Dedifferentiated amniotic fluid mesenchymal stem cell (primary cell): ENCODE measurements at regions not wholly inside any gene's neighbourhood (a gene's known extent, or its start where the extent isn't known, plus 50 kb on each side); places are given as distances from the start of the nearest gene placed in this dataset.

ENCODE experiments used
- DNase-seq: peaks from one replicate; pipeline ENCODE4 v3.0.0-alpha.2; 2016; ENCODE audit errors: extremely low spot score

DNA sequence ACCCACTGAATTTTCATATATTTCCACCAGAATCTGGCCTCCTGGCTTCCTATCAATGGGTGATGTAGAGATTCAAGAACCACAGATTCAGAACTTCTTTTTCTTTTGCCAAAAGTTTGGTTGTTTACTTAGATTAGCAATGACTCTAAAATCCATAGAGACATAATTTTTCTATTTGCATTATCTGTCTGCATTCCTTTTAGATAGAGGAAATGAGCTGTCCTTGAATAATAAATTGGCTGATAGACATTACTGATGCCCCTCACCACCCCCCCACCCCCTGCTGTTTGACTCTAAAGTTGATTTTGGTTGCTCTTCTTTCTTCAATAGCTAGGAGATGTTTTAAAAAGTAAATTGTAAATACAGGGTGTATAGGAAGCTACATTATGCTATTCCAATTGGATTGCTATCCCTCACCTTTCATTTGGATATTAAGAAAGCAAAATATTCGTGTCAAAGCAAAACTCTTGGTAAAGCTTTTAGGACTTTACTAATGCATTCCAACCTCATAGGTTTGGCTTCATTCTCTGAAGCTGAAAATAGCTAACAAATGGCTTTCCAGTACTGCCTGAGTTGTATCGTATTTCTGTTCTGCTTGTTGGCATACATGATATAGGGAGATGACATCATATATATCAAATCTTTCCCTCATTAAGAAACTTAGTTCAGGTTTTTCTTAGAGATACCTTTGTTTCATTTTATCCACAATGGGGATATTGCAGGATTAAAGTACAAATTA, 606.0 kb downstream of the ARL4A start:
- peak; percentile 16 for DNase-seq

DNA sequence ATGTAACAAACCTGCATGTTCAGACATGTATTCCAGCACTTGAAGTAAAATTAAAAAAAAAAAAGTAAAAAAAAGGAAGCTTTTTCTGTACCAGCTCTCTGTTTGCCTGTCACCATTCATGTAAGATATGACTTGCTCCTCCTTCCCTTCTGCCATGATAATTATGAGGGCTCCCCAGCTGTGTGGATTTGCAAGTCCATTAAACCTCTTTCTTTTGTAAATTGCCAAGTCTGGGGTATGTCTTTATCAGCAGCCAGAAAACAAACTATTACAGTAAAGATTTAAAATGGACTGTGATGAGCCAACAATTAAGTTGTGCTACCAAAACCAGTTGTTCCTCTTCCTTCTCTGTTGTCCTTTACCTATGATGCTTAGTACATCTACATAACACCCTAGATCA, 619.6 kb downstream of the ARL4A start:
- DNase-seq: no peak

DNA sequence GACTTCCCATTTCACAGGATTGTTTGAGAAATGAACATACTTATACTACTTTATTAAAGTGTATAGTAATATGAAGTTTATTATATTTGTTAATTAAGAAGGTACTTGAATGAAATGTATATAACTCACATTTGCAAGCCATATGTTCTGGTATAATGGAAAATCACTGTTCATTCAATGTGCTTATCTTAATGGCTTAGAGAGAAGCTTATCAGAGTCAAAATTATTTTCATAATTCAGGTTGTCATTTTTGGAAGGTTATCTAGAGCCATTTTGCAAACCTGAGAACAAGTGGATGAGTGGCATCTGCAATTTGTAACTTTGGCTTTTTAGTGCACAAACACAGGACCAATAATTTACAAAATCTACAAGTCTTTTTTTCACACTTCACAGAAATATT, 621.0 kb downstream of the ARL4A start:
- no peak for DNase-seq

DNA sequence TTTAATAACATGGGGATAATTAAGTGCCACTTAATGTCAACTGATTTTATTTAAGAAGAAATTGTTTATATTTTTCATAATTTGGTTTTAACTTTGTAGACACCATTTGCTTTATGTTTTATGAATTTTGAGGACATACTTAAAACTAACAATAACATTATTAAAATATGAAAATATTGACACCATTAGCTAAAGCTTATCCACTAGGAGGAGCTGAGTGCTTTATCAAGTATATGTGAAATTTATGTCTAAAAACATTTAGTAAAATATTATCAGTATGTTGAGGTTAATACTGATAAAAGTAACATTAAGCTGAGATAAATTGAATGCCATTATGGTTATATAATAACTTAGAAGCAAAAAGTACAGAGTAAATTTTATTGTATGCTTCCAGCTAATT, 622.1 kb downstream of the ARL4A start:
- no peak for DNase-seq

DNA sequence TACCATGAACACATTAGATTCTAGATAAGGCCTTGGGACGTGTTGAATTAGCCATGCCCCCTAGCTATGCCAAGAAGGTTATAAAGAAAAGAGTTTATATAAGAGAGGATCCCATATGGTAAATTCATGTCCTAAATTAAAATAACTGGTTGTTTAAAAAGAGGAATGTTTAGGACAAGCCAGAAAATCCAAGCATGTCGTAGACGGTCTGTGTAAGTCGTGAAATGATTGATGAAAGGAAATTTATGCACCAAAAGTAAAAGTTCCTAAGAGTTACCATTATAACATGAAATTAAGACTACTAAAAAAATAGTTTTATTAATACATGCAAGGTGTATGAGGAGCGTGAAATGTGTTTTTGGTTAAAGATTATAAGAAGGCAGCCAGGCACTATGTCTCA, 624.9 kb downstream of the ARL4A start:
- DNase-seq: no peak

DNA sequence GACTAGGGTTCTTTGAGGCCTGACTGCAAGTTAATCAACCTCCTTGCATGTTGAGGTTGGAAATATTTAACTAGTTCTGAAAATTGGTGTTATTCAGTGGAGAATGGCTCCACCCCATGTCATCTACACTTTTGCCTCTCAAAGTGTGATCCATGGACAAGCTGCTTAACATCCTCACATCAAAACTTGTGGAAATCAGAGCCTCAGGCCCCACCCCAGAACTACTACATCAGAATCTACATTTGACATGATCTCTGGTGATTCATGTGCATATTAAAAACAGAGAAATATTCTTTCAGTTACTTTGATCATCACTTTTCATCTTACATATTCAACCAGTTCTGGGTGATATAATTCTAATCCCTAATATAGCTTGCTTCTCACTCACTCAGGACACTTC, 632.9 kb downstream of the ARL4A start:
- no peak for DNase-seq

DNA sequence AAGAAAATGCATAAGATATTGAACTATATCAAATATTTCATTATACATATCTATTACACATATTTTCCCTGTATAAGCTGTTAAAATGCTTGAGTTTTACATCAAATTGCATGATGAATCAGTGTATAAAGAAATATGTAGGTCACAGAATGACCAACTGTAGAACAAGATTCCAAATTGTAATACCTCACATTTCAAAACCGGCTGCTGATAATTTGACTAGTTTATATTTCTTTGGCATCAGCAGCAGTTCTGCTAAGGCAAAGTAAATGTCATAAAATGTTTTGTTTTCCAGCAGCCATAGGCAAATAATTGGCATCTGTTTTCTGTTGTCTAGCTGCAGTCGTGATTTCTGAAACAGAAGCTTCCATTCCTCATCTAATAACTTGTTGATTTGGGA, 633.9 kb downstream of the ARL4A start:
- peak; percentile 75 for DNase-seq

DNA sequence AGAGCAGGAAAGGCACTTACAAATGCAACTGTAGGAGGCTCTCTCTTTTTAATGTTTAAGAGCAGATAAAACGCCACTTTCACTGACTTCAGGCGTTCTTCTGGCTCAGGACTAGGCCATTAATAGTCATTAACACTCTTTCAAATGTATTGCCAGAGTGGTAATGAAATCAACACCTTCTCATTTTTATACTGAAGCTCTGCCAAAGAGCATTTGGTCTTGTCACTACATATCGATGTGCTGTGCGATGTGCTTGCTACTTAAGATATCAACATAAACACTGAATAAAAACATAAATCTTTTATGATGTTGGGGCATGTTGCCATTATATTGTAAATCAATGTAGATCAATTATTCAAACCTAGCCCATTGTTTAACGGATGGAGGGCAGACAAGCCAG, 634.7 kb downstream of the ARL4A start:
- DNase-seq: no peak

DNA sequence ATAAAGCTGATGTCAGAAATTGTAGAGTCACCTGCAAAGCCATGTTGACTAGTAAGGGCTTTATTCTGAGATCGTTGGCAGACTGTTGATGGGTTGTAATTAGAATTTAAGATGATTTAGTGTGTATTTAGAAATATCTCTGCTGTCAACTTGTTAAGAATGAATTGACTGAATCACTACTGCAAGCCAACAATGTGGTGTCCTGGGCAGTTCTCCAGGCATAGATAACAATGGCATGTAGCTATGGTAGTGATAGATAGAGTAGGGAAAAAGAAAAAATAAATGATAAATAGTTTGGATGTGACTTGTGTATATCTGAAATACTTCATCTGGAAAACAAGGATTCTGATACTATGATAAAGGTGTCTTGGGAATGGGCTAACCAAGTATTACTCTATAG, 640.2 kb downstream of the ARL4A start:
- DNase-seq: no peak

DNA sequence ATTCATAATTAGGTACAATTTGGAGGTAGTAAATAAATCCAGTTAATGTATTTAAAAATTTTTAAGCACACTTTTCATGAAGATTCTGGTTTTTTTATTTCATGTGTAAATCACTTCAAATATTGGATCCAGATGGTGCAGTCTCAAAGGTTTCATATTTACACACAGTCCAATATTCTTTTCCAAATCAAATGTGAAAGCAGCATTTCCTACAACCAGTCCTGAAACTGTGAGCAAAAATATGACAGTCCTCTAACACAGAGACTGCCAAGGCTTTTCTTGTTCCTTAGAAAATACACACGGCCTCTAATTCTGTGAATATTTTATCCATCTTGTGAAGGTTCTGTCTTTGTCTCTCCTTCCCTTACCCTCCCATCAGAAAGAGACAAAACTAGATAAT, 645.9 kb downstream of the ARL4A start:
- peak; percentile 36 for DNase-seq

DNA sequence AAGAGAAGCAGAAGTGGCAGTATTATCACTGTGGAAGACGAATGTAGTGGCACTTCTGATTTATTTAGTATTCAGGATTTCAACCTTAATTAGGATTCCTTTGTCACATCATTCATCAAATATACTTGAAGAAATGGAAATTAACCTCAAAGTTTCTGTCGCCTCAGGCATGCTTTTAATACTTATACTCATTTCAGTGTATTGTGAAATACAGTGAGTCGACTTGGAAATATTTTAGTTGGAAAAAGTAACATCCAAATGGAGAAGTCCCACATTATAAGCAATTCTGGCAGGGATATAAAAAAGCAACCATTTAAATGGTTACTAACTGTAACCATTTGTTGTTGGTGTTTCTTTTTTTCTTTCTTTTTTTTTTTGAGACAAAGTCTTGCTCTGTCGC, 648.8 kb downstream of the ARL4A start:
- DNase-seq: peak; percentile 82

DNA sequence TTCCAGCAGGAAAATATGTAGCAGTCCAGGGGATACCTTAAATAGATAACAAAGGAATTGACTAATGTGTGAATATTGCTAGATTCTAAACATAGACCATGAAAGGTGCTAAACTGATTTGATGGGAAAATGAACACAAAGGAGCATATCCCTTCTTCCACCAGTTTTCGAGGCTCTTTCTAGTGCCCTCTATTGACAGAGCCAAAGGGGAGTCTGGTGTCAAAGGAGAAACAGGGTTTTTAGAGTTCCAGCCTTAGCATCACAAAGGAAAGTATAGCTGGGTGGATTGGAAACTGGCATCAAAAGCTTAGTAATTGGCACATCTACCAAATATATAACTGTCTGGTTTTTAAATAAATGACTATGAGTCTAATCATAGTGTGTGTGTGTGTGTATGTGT, 636.8 kb downstream of the ETV1 start:
- no peak for DNase-seq

DNA sequence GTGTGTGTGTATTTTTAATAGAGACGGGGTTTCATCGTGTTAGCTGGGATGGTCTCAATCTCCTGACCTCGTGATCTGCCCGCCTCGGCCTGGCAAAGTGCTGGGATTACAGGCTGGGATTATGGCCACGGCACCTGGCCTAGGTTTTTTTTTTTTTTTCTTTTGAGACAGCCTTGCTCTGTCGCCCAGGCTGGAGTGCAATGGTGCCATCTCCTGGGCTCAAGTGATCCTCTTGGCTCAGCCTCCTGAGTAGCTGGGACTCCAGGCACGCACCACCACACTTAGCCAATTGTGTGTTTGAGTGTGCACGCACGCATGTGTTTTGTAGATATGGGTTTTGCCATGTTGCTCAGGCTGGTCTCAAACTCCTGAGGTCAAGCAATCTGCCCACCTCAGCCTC, 629.8 kb downstream of the ETV1 start:
- DNase-seq: no peak

DNA sequence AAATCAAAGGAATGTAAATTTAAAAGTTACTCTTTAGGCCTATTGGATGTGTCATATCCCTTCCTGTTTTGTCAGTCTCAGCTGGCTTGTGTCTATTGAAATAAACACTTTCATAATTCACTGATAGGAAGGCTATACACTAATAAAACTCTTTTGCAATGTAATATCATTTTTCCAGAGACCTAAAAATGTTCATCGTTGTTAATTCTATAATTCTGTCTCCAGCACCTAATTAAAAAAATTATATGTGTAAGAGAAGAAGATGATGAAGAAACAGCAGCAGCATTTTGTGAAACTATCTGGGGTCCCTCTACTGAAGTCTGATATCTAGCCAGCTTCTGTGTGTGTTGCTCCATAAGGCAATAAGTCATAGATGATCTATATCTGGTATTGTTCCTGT, 602.7 kb downstream of the ETV1 start:
- no peak for DNase-seq

DNA sequence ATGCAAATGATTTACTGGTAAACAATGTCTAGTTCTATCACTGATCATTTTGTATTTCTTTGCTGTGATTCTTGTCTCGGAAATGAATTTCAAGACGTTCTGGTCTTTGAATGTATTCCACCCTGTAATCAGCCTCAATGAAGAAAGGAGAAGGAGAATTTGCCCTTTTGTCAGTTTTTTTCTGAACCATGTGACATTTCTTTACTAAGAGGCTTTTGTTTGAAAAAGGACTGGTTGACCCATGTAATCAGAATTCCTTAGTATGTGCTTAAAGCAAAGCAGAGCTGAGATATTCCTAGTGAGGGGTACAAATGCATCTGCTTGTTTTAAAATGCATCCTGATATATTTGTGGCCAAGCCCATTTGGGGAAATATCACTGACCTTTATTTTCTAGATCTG, 581.6 kb downstream of the ETV1 start:
- no peak for DNase-seq

DNA sequence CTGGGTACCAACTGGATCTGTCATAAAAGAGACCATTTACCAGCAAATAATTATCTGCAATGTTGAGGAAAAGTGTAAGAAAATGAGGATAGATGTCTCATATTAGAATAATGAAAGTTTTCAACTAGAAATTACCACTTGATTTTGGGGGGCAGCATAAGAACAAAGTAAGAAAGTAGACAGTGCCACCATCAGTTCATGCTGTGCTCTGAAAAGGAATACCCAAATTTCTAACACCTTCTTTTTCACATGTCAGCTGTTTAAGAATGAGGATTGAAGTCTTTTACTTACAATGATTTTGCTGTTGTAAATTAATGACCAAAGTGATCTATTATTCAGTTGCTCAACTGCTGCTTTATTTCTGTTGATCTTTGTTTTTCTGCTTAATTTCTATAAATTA, 578.3 kb downstream of the ETV1 start:
- DNase-seq: no peak

DNA sequence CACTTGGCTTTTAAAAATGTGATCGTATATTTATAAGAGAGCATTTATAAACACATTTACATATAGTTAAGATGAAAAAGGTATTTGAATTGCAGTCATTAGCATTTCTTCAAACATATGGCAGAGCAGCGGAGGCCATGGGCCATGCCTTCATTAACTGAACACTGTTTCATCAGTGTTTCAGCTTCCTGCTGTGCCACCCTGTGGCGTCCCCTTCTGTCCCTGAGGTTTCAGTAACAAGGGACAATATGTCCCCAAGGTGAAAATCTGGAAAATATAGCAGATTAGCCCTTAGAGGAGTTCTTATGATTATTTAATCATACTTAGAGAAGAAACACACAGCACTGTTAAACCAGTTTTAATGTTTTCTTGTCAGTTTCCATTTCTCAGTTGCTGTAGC, 577.8 kb downstream of the ETV1 start:
- no peak for DNase-seq

DNA sequence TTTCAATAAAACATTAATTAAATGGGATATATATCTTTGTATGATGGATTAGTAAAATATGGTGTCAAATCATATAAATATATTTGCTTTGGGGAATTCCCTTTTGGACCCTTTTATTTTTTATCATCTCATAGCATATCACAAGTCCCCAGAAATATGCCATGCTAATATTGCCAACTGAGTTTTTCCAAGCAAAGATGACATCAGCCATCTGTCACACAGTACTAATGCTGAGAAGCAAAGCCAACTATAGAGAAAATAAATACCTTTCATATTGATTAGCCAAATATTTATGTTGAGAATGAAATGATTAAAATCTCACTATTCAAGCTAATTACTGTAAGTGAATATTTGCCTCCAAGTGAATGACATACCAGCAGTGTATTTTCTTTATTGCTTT, 575.3 kb downstream of the ETV1 start:
- no peak for DNase-seq

DNA sequence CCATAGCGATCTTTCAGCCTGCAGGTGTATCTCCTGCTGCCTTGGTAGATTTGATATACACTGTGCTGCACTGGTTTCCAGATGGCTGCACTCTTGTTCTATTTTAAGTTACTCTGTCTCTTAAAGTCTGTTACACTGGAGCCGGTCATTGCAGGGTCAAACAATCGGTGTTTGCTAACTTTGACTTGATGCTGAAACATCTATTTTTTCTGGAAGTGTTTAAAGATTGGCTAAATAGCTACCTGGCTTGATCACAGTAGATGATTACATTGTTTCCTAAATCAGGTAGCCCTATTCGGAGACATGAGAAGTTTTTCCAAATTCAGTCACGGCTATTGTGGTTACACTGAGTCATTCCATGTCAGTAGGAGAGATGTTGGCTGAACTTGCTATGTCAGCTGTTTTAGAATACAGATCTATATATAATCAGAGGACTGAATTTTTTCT, 574.8 kb downstream of the ETV1 start:
- no peak for DNase-seq

DNA sequence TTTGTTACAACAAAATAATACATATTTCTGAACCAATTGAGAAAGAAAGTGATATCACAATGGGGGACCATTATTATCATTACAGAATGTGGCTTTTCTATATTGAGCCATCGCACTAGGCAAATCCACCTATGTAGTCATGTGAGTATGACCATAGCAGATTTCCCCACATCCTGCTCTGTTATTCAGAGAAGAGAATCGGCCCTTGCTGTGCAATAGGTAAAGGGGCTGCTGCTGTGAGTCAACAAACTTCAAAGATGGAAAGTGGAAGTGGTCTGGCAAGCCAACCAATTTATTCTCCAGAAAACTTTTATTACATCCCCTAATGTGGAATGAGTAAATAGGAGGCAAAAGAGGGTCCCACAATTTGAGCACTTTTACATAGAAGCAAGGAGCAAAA, 573.4 kb downstream of the ETV1 start:
- DNase-seq: no peak

DNA sequence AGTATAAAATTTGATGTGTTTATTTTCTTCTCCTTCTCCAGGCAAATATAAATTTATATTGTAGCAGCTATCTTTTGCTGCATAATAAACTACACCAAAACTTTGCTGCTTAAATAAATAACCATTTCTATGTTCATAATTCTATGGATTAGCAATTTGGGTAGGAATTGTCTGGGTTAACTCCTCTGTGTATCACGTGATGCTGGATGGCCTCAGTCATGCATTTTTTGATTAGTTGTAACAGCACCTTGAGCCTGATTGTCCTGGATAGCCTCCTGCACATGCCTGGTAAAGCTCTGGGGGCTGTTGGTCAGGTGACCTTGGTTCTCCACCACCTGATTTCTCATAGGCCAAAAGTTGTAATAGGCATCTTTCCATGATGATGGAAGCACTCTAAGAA, 572.9 kb downstream of the ETV1 start:
- no peak for DNase-seq

DNA sequence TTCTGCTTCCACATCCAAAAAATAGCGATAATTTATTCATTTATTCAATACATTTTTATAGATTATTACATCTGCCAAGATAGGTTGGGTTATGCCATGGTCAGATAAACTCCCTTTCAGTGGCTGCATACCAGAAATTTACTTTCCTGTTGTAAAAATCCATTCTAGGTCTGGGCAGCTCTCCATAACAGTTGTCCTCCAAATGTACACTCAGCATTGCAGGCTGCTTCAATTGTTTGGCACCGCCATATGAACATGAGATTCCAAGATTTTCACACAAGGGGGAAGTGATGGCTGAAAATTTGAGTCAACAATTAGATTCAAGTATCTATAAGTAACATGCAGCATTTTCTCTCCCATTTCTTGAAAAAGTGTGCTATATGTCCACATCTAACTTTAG, 568.7 kb downstream of the ETV1 start:
- DNase-seq: no peak

DNA sequence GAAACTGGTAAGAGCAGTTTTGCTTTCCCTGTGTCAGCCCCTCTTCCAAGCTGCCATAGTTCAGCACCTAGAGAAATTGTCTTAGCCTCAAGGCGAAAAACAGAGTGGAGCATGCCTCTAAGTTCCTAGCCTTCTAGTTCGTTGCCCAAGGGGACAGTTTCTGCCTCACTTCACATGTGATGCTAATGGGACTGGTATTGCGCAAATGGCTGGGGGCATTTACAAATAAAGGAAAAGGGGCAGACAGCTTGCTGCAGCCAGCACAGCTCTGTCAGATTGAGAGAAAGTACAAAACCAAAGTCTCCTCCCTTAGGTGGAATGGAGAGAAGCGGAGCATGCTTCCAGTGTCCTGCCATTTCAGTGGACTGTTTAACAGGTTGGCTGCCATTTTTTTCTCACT, 567.7 kb downstream of the ETV1 start:
- DNase-seq: no peak

DNA sequence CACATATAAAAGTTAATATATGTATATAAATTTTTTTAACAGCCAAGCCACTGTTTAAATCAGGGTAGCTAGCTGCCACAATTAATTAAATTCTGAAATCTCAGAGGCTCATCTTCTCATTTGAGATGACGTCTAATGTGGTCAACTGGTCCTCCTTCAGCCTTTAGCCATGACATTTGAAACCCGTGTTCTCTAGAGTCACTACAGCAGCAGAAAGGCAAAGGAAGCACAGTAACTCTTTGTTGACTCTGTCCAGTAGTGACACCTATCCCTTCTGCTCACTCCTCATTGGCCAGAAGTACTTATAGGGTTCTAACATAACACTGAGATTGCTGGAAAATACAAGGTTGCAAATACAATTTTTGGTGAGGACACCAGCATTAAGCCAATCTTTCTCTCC, 555.5 kb downstream of the ETV1 start:
- no peak for DNase-seq
